HG03108 (cell line): ENCODE measurements at regions not wholly inside any gene's neighbourhood (a gene's known extent, or its start where the extent isn't known, plus 50 kb on each side); places are given as distances from the start of the nearest gene placed in this dataset.

Experiments
- ATAC-seq: cut with Tn5 transposase; IDR thresholded peaks from one replicate; pipeline ENCODE4 v1.9.1; 2021; ENCODE audit warnings: moderate library complexity; ENCODE audit not compliant: unreplicated experiment

DNA sequence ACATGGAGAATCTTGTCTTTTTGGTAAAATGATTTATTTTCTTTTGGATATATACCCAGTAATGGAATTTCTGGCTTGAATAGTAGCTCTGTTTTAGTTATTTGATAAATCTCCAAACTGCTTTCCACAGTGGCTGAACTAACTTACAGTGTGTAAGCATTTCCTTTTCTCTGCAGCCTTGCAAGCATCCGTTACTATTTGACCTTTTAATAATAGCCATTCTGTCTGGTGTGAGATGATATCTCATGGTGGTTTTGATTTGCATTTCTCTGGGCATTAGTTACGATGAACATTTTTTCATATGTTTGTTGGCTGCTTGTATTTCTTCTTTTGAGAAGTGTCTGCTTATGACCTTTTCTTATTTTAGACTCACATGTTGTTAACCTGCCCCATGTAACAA, 190.2 kb downstream of the GALR1 start:
- ATAC-seq = no peak

GRCh38 chr18:77442393-77442792, 192.7 kb downstream of the GALR1 start:
- no peak for ATAC-seq

- no peak for ATAC-seq
Measured at GRCh38 chr18:77444385-77444784, 194.7 kb downstream of the GALR1 start.

DNA sequence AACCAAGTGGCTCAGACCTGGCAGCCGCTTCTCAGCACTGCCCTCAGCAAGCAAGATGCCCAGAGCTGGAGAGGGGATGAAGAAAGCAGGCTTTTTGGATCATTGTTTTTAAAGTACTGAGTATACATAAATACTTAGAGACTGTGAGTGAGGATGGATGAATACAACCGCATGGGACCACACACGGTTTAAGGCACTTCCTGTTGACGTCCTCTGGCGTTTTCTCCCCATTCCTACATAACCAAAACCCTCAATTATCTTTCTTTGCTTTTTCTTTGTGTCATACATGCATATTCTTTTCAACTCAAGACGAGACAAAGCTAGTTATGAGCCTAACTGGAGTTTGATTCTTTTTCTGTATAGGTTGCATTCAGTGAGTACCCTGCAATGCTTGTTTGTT, 198.4 kb downstream of the GALR1 start:
- ATAC-seq = no peak

DNA sequence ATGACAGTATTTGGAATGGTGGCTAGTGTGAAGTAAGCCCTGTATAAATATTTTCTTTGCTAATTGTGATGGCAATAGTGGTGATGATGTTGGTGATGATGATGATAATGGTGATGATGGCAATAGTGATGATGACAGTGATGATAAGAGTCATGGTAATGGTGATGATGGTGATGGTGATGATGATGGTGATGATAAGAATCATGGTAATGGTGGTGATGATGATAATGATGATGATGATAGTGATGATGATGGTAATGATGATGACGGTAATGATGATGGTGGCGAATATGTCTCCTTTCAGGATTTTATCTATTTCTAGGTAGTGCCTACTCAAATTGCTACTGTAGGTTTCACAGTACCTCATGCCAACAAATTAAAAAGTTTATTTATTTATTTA, 205.4 kb downstream of the GALR1 start:
- no peak for ATAC-seq

DNA sequence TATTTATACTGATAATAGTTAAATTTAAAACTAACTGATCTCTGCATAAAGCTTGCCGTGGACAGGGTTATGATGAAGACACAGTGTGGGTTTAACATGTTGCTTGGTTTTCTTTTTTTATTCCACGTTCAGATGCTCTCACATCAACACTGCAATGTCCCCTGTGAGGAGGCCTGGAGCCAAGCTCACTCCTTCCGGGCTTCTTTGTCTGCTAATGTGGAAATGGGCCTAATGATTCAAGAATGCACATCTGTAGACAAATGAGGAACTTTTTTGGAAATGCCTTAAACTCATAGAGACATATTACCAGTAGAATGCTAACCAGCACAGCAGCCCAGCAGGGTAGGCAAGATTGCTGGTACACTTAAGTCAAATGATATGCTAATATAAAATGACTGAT, 208.0 kb downstream of the GALR1 start:
- no peak for ATAC-seq

DNA sequence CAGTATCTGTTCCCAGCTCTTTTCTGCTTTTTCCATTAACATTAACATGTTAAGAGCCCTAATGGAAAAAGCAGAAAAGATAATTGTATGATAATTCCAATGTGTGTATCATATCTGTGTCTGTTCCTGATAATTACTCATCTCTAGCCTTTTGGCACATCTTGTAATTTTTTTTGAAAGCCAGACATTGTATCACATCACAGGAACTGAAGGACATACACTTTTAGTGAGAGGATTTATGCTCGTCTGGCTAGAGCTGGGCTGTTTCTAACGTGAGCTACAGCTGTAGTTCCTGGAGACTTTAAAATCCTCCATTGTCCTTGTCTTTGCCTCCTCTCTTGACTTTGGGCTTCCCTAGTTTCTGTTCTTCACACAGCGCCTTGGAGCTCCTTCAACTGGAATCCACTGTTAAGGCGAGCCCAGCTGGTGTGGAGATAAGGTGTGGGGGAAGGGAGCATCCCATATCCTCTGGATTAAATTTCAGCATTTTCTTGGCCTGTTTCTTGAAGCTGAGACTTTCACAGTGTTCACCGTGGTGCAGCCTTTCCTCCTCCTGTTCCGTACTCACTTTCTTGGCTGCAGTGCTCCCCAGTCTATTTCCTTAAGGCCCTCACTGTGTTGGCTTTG, 211.5 kb downstream of the GALR1 start:
- no peak for ATAC-seq

DNA sequence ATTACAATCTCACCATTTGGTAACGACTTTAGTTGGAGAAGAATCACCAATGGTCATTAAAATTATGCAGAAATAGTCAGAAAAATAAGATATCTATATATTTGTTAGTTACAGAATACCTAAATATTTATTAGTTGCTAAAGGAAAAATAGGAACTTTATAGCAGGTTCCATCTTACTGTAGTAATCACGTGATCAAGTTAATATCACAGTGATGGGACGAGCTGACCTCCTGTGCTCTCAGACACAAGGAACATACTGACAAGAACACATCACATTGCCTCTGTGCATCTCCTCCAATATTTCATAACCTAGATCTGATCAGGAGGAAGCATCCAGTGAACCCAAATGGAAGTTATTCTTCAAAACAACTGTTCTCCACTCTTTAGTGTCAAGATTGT, 215.3 kb downstream of the GALR1 start:
- no peak for ATAC-seq

DNA sequence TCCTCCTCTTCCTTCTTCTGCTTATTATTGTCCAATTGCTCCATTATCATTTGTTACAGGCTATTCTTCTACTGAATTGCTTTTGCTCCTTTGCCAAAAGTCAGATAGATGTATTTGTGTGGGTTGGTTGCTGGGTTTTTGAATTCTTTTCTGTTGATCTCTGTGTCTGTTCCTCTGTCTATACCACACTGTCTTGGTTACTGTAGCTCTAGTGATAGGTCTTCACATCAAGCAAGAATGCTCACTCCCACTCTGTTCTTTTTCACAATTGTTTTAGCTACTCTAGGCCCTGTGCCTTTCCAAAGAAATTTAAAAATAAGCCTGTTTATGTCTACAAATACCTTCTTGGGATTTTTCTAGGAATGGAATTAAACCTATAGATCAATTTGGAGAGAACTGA, 217.2 kb downstream of the GALR1 start:
- ATAC-seq = no peak

GRCh38 chr18:77469131-77469530, 219.5 kb downstream of the GALR1 start:
- no peak for ATAC-seq

DNA sequence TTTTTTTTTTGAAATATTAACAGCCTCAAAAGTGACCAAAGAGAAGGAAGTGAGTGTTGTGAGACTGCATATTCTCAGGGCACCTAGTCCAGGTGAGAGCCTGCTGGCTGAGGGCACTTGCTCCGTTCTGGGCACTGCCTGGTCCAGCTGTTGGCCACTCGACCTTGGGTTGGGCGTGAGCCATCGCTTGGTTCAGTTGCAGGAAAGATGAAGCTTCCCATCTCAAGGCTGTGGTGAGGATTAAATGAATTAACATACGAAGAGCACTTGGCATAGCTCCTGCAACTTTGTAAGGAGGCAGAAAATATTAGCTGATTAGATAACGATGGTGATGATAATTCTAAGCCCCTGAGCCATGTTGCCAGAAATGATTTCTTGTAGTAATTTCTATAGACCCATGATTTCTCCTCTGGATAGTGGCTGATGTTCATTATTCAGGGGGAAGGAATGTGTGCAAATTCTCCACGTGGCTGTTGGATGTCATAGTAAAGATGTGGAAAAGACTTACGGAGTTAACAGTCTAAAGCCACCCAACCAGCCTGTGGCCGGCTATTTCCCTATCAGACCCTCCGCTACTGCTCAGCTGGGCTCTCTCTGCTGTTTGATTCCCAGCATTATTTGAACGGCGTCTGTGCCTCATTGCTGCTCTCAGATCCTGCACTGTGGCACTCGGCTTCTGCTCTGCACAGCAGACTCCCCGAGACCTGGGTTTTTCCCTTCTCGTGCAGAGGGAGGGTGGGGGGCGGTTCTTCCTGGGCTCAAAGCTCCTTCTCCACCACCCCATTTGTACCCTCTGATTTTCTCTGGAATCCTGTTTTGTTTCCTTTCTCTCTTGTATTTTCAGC, 221.1 kb downstream of the GALR1 start:
- ATAC-seq = no peak

- ATAC-seq = no peak
Measured at GRCh38 chr18:77472509-77472908, 222.9 kb downstream of the GALR1 start.

GRCh38 chr18:77478646-77479442, 229.2 kb downstream of the GALR1 start:
- ATAC-seq = no peak

GRCh38 chr18:77481541-77481940, 231.9 kb downstream of the GALR1 start:
- no peak for ATAC-seq

DNA sequence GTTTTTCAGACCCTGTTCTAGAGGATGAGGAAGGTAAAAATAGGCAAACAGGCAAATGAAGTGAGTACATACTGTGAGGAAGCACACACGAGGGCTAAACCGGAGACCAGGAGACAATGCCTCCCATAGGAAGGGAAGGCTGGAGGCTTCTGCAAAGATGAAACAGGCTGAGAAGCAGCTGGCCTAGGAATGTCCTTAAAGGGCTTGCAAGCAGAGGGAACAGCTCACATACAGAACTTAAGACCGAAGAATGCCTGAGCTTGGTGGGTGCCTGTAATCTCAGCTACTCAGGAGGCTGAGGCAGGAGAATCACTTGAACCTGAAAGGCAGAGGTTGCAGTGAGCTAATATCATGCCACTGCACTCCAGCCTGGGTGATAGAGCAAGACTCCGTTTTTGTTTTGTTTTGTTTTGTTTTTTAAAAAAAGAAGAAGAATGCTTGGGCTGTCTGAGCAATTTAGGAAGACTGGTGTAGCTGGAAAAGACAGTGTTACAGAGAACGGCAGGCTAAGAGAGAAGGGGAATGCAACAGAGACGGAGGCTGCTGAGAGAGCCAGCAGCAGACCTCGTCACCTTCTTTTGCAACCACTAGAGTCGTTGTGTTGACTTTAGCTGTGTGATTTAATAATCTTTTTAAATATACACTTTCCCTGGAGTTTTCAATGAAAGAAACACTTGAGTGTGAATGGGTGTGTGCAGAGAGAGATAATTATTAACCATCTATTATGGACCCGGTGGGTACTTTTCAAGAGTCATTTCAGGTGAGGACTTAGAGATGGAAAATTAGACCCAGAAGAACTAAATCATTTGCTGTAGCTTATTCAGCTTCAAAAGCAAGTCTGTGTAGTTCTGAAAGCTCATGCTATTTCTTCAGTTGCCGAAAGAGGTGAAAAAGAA, 232.8 kb downstream of the GALR1 start:
- no peak for ATAC-seq

GRCh38 chr18:77486985-77487384, 237.3 kb downstream of the GALR1 start:
- ATAC-seq = no peak

GRCh38 chr18:77487951-77488740, 238.5 kb downstream of the GALR1 start:
- ATAC-seq = no peak

- no peak for ATAC-seq
Measured at GRCh38 chr18:77495079-77495478, 245.4 kb downstream of the GALR1 start.

- ATAC-seq = no peak
Measured at GRCh38 chr18:77495982-77496690, 246.5 kb downstream of the GALR1 start.
